HG02870 (cell line): ENCODE measurements at regions not wholly inside any gene's neighbourhood (a gene's known extent, or its start where the extent isn't known, plus 50 kb on each side); places are given as distances from the start of the nearest gene placed in this dataset.

Experiments used
- ATAC-seq: cut with Tn5 transposase; IDR thresholded peaks from one replicate; pipeline ENCODE4 v1.9.1; 2021; ENCODE audit warnings: mild to moderate bottlenecking, moderate library complexity; ENCODE audit not compliant: unreplicated experiment

- ATAC-seq, result no peak
Measured at GRCh38 chr20:11032611-11033010, 358.8 kb upstream of the JAG1 start.

DNA sequence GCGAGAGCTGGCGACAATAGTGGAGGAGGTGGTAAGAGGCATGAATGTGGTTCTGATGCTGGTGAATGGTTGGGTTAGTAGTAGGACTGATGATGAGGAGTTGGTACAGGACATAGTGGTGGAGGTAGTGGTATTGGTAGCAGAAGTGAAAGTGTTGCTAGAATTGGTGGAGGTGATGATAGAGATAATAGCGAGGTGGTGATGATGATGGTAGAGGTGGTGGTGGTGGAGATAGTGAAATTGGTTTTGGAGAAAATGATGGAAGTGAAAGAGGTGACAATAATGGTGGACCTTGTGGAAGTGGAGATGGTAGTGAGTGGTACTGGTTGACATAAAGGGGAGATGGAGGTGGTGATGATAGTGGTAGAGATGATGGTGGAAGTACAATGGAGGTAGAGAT, 360.2 kb upstream of the JAG1 start:
- ATAC-seq, result no peak

DNA sequence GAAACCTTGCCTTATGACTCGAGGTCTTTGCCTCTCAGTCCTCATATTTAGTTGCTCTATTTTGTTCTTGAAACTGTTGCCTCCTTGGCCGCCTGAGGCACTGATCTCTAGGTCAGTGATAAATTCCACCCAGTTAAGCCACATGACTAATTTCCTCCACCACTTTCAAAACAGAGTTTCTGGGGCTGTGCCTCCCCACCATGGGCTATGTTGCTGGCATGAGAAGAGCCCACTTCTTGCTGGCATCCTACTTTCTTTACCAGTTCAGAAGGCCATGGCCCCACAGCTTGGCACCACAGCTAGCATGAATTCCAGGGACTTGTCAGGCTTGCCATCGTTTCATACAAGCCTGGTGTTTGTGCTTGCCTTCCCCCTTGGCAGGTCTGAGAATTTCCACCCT, 361.4 kb upstream of the JAG1 start:
- no peak for ATAC-seq

DNA sequence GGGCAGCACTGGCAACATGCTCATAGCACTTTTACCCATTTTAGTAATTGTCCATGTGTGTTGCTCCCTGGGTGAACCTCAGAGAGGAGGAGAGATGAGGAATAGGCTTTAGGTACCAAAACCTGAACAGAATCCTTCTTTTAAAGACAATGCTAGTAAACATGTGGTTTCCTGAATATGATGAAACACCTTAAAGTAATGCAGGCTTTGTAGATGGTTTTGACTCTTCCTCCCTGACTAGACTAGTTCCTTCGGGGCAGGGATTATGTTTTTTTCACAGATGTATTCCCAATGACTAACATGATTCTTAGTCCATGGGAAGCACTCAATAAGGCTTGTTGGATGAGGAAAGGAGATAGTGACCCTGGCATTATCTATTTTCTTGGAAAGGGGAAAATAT, 367.6 kb upstream of the JAG1 start:
- no peak for ATAC-seq

DNA sequence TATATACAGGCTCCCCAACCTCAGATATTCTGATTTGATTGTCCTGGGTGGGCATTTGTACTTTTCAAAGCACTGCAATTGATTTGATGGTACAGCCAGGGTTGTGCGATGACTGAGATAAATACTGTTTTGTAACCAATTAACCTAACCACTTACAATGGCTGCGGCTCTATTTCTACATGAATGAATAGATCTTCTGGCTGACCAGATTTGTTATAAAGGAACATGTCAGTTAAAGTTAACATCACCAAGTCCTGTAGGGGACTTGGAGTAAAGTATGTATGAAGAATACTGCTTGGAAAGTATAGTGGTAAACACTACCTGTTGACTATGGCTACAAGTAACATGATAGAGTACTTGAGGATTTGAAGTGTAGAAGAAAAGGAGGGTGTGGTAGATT, 369.2 kb upstream of the JAG1 start:
- no peak for ATAC-seq

DNA sequence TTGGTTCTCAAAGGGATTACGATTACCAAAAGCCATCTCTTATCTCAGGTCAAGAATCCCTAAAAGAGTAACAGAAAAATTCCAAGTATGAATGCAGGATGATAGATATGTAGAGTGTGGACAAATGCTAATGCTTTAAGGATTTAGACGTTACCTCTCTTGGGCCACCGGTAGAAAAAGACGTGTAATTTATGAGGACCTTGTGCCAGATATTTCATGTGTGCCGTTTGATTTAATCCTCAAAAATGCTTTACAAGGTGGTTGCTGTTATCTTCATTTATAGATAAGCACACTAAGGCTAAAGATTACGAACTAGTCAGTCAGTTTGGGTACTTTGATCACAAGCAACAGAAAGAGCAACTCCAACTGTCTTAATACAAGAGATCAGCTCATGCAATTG, 370.8 kb upstream of the JAG1 start:
- no peak for ATAC-seq

GRCh38 chr20:11045412-11046175, 371.8 kb upstream of the JAG1 start:
- no peak for ATAC-seq

DNA sequence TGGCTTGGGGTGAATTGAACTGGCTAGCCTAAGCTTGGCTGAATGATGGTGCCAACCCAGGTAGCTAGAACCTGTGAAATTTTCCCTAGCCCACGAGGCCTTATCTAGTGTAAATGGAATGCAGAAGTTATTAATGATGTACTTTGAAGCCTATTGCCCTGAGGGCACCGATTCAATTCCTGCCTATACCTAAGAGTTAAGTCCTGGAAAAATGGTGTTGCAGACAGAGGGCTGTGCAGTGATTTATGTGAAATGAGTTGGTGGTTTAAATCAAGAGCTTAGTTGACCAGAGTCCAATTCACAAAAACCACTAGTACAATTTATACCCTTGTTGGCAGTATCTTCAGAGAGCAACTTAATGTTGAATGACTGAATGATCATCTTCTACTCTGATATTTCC, 373.8 kb upstream of the JAG1 start:
- no peak for ATAC-seq

GRCh38 chr20:11048739-11049138, 374.9 kb upstream of the JAG1 start:
- ATAC-seq, result no peak

GRCh38 chr20:11050350-11050749, 376.6 kb upstream of the JAG1 start:
- no peak for ATAC-seq

DNA sequence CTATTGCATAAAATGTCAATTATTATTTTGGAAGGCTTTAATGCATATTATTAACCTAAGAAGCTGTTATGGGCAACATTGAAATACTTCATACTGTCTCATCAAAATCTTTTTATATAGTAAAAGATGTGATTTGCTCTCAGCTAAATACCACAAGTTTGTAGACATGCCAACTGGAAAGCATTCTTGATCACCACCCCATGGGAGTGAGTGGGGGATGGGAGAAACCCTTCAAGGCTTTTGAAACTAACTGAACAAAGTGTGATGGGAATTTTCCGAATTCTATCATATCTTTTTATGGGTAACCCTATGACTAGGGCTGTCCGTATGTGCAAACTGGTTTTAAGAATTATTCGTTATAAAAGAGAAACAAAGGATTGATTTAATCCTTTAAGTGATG, 377.3 kb upstream of the JAG1 start:
- no peak for ATAC-seq

GRCh38 chr20:11053310-11053709, 379.5 kb upstream of the JAG1 start:
- no peak for ATAC-seq

- no peak for ATAC-seq
Measured at GRCh38 chr20:11054266-11054993, 380.6 kb upstream of the JAG1 start.

DNA sequence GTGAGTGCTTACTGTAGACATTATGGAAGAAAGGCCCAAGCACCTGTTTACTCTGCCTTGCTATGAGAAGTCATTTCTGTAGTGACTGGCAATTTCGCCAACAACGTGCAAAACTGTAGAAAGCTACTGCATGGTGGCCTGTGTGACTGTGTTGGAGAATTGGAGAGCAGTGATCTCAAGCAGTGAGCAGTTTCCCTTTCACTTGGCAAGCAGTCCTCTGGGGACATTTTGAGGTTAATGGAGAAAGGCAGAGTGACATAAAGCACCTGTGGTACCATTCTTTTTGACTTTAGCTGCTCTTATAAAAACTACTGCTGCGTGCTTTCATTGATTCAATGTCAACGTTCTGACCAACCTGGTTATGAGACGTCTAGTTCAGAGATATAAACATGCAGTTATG, 382.6 kb upstream of the JAG1 start:
- no peak for ATAC-seq

GRCh38 chr20:11057624-11058023, 383.8 kb upstream of the JAG1 start:
- no peak for ATAC-seq

DNA sequence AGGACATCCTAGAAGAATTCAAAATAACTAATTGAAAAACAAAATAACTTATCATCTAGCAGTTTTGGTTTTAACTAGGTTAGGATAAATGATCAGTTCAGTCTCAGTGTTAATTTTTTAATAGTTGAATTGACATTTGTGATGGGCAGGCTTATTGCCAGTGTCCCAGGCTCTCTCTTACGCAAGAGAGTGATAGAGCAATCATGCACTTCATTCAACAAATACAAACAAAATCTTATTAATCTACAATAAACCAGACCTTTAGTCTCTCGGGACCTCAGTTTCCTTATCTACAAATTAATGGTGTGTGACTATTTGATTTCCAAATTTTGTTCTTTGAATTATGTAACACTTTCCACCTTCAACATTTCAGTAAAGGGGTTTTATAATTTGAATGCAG, 385.9 kb upstream of the JAG1 start:
- no peak for ATAC-seq

DNA sequence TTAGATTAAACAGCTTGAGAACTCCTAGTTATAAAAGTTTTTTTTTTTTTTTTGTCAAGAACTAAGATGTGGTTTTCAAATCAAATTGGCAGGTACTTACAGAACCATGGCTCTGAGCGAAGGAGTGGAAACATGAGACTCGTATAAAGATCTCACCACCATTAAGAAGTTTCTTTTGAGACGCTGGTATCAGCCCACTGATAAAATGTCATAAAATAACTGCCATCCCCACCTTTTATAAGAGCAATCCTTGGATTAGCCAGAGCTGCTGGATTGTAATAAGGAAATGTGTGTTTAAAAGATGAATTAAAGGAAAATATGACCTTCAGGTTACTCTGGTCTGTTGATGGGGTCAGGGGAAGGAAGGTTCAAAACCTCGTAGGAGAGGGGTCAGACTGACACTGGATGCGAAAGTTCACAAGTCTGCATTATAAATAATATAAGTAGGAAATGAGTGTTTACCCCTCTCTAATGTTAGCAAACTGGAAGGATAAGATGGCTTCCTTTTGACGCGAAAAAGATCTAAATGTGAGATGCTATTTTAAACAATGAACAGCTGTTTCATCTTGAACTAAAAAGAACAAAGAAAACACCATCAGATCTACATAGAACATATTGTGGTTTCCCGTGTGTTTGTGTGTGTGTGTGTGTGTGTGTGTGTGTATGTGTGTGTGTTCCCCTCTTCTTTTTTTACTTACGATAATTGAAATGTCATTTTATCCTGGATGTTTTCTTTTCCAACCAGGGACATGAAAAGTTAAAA, 386.8 kb upstream of the JAG1 start:
- ATAC-seq, result no peak

- no peak for ATAC-seq
Measured at GRCh38 chr20:11063444-11063843, 389.6 kb upstream of the JAG1 start.

DNA sequence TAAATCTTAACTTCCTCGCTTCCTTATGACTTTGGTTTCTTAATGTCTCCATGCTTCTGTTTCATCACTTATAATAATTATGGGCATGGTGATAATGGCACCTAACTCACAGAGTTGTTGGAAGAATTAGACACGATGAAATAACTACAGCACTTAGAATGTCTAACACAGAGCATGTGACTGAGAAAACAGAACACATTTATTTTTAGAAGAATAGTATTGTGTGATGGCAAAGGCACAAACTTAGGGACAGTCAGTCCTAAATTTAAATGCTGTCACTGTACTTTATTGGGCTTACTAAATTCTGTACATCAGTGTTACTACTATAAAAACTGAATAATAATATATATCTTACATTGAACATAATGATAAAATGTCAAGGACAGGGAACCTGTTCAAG, 391.1 kb upstream of the JAG1 start:
- no peak for ATAC-seq

- ATAC-seq, result no peak
Measured at GRCh38 chr20:11067359-11067758, 393.6 kb upstream of the JAG1 start.

GRCh38 chr20:11072982-11073381, 399.2 kb upstream of the JAG1 start:
- ATAC-seq, result no peak
